ENCODE measurements at regions not wholly inside any gene's neighbourhood (a gene's known extent, or its start where the extent isn't known, plus 50 kb on each side); places are given as distances from the start of the nearest gene placed in this dataset.
"Not testable (repeated sequence)": the region's sequence is repeated elsewhere in the genome, so short reads cannot be mapped to it uniquely, and the experiment has no call there.

GRCh38 chr9:30584559-30584958 lies 1799.9 kb upstream of the ACO1 start:
- intact Hi-C loops (cut with DNase I) = no loop called here
- no peaks in the 10 kb centered on the region for H3K9me3 ChIP-seq
- H3K27ac ChIP-seq (replicated peaks in 1 of 4) = no peak overlapping the region
- H3K27me3 ChIP-seq = no peaks in the 10 kb centered on the region
- H3K4me3 ChIP-seq = no peak overlapping the region
- WGBS = 82% methylated on average over 2 of the region's 2 CpGs
- H3K4me1 ChIP-seq = no peaks in the 10 kb centered on the region
- DNase-seq (ENCODE audit: extremely low spot score) = no peak
- no peak for TF ChIP-seq POLR2AphosphoS5 (IDR thresholded peaks at IDR 0.05)
- TF ChIP-seq EP300 (IDR thresholded peaks at IDR 0.05) = no peak
- no peak for TF ChIP-seq CTCF (IDR thresholded peaks at IDR 0.05)
- no peak for TF ChIP-seq POLR2A (IDR thresholded peaks at IDR 0.05; ENCODE audit: low read depth)
- H3K36me3 ChIP-seq = no peaks in the 10 kb centered on the region

GRCh38 chr9:30591461-30591860 lies 1793.0 kb upstream of the ACO1 start:
- DNase-seq (ENCODE audit: extremely low spot score) = no peak
- TF ChIP-seq CTCF (IDR thresholded peaks at IDR 0.05) = no peak
- TF ChIP-seq POLR2A (IDR thresholded peaks at IDR 0.05; ENCODE audit: low read depth) = no peak
- no peak for TF ChIP-seq EP300 (IDR thresholded peaks at IDR 0.05)
- no peak for TF ChIP-seq POLR2AphosphoS5 (IDR thresholded peaks at IDR 0.05)
- intact Hi-C loops (cut with DNase I) = no loop called here
- H3K4me1 ChIP-seq = no peaks in the 10 kb centered on the region
- no peaks in the 10 kb centered on the region for H3K27me3 ChIP-seq
- no peaks in the 10 kb centered on the region for H3K36me3 ChIP-seq
- no peak overlapping the region for H3K4me3 ChIP-seq
- no peaks in the 10 kb centered on the region for H3K9me3 ChIP-seq
- H3K27ac ChIP-seq (replicated peaks in 1 of 4) = no peak overlapping the region
- WGBS = 48% methylated on average over 1 of the region's 1 CpG

- no peak for TF ChIP-seq POLR2A (IDR thresholded peaks at IDR 0.05; ENCODE audit: low read depth)
- TF ChIP-seq CTCF (IDR thresholded peaks at IDR 0.05) = no peak
- no peak for TF ChIP-seq POLR2AphosphoS5 (IDR thresholded peaks at IDR 0.05)
- TF ChIP-seq EP300 (IDR thresholded peaks at IDR 0.05) = no peak
- H3K36me3 ChIP-seq = no peaks in the 10 kb centered on the region
- WGBS = 72% methylated on average over 2 of the region's 2 CpGs
- H3K9me3 ChIP-seq = peaks cover 0 to 6% (median 0%) of the 10 kb centered on the region in 4 donors
- DNase-seq (ENCODE audit: extremely low spot score) = no peak
- intact Hi-C loops (cut with DNase I) = no loop called here
- H3K27me3 ChIP-seq = no peaks in the 10 kb centered on the region
- no peaks in the 10 kb centered on the region for H3K4me1 ChIP-seq
- H3K27ac ChIP-seq (replicated peaks in 1 of 4) = no peak overlapping the region
- H3K4me3 ChIP-seq = no peak overlapping the region
Observed at GRCh38 chr9:30597608-30598007, 1786.8 kb upstream of the ACO1 start.

GRCh38 chr9:30605936-30606335 lies 1778.5 kb upstream of the ACO1 start:
- H3K9me3 ChIP-seq = peaks cover 0 to 6% (median 0%) of the 10 kb centered on the region in 4 donors
- no peaks in the 10 kb centered on the region for H3K27me3 ChIP-seq
- intact Hi-C loops (cut with DNase I) = no loop called here
- TF ChIP-seq POLR2AphosphoS5 (IDR thresholded peaks at IDR 0.05) (no peak), CTCF (IDR thresholded peaks at IDR 0.05) (no peak), POLR2A (IDR thresholded peaks at IDR 0.05; ENCODE audit: low read depth) (no peak), EP300 (IDR thresholded peaks at IDR 0.05) (no peak)
- H3K36me3 ChIP-seq = no peaks in the 10 kb centered on the region
- no peak overlapping the region for H3K27ac ChIP-seq (replicated peaks in 1 of 4)
- no peak for DNase-seq (ENCODE audit: extremely low spot score)
- no peaks in the 10 kb centered on the region for H3K4me1 ChIP-seq
- H3K4me3 ChIP-seq = no peak overlapping the region
- WGBS = 80% methylated on average over 1 of the region's 1 CpG

- WGBS = 88% methylated on average over 1 of the region's 1 CpG
Observed at GRCh38 chr9:30609713-30610112, 1774.7 kb upstream of the ACO1 start.

GRCh38 chr9:30616782-30617181 lies 1767.7 kb upstream of the ACO1 start:
- DNase-seq (ENCODE audit: extremely low spot score); intact Hi-C loops (cut with DNase I); H3K4me1 ChIP-seq; H3K27me3 ChIP-seq; H3K9me3 ChIP-seq; H3K27ac ChIP-seq (replicated peaks in 1 of 4); H3K36me3 ChIP-seq; H3K4me3 ChIP-seq: not testable (repeated sequence)
- WGBS = 90% methylated on average over 7 of the region's 7 CpGs

More at GRCh38 chr9:30609713-30610112, 1774.7 kb upstream of the ACO1 start:
- intact Hi-C loops (cut with DNase I) = no loop called here
- H3K27ac ChIP-seq (replicated peaks in 1 of 4) = no peak overlapping the region
- H3K9me3 ChIP-seq = no peaks in the 10 kb centered on the region
- H3K27me3 ChIP-seq = no peaks in the 10 kb centered on the region
- TF ChIP-seq EP300 (IDR thresholded peaks at IDR 0.05) = no peak
- no peak for TF ChIP-seq POLR2AphosphoS5 (IDR thresholded peaks at IDR 0.05)
- TF ChIP-seq POLR2A (IDR thresholded peaks at IDR 0.05; ENCODE audit: low read depth) = no peak
- no peak for TF ChIP-seq CTCF (IDR thresholded peaks at IDR 0.05)
- no peak overlapping the region for H3K4me3 ChIP-seq
- no peaks in the 10 kb centered on the region for H3K36me3 ChIP-seq
- DNase-seq (ENCODE audit: extremely low spot score) = no peak
- H3K4me1 ChIP-seq = no peaks in the 10 kb centered on the region

Measured in esophagus muscularis mucosa (tissue), 4 donors.